NCI-H2227 (cell line): ENCODE measurements at regions not wholly inside any gene's neighbourhood (a gene's known extent, or its start where the extent isn't known, plus 50 kb on each side); places are given as distances from the start of the nearest gene placed in this dataset.
"Not testable (repeated sequence)": the region's sequence is repeated elsewhere in the genome, so short reads cannot be mapped to it uniquely, and the experiment has no call there.

Experiments used
- DNase-seq: peaks from one replicate; lab custom pipeline; 2025; ENCODE audit not compliant: unreplicated experiment; lab: John Stamatoyannopoulos, UW

DNA sequence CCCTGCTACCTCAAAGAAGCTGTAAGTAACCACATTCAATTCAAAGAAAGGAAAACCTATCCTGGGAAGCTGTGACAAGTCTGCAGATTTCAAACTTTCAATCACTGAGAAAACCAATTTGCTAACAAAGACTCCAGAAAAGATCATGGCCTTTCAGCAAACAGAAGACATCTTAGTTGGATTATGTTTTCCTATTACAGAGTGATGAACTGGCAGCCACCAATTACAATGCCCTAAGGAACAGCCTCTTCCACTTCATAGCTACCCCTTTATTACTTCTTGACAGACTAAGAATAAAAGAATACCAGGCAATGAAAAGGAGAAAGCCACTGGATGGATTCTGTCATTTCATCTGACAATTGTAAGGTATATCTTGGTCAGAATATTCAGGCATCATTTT lies 128.2 kb upstream of the RASEF start:
- DNase-seq: peak; percentile 27

- not testable (repeated sequence) for DNase-seq
Measured at GRCh38 chr9:83189026-83189425, 126.1 kb upstream of the RASEF start.

DNA sequence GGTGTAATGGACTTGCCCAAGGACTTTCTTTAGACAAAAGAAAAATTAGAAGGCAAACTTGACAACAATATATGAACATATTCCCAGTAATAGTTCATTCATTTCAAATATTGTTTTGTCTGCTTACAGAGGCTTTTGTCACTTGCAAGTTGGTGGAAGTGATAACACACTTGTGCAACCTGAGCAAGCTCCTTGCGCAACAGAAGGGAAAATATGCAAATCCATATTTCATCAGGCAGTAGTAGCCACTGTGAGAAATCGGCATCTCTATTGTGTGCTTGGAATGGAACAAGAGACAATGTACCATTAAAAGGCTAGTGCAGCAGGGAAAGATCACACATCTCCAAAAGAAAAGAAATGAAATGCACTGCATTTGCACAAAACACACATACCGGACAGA lies 125.3 kb upstream of the RASEF start:
- DNase-seq: no peak

GRCh38 chr9:83186155-83186737 lies 123.3 kb upstream of the RASEF start:
- no peak for DNase-seq

GRCh38 chr9:83185488-83186154 lies 122.7 kb upstream of the RASEF start:
- no peak for DNase-seq

GRCh38 chr9:83183621-83184020 lies 120.7 kb upstream of the RASEF start:
- DNase-seq: no peak

DNA sequence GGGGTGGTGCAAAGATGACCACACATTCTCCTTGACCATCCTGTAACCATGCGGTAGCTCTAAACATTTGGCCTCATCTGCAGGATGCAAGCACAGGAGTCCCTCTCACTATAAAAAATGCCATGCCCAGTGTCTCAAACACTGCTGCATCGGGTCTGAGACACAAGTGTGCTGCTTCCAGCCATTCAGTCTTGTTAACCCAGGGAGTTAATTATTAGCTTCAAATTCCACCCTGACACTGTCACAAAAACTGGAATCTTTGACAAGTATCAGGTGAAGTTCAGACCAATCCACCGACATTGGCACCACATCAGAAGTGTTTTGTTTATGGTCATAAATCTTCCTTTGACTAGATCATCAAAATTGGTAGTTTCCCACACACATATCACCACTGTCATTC lies 119.1 kb upstream of the RASEF start:
- DNase-seq: no peak

DNA sequence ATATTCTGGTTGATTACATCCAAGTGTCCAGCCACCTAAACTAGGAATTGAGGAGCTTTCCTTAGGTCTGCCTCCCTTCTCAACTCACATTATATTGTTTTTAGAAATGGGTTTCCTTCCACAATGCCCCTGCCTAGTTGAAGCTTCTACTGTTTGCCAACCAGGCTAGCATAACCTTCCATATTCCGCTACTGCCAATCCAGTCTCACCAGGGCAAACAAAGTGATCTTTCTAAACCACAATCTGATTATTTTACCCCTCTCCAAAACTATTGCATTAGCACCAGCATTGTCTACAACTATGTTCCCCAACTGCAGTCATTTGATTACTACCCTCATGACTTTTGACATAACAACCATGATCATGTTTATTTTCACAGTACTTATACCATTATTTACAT lies 115.8 kb upstream of the RASEF start:
- no peak for DNase-seq

- no peak for DNase-seq
Measured at GRCh38 chr9:83177747-83178146, 114.8 kb upstream of the RASEF start.

DNA sequence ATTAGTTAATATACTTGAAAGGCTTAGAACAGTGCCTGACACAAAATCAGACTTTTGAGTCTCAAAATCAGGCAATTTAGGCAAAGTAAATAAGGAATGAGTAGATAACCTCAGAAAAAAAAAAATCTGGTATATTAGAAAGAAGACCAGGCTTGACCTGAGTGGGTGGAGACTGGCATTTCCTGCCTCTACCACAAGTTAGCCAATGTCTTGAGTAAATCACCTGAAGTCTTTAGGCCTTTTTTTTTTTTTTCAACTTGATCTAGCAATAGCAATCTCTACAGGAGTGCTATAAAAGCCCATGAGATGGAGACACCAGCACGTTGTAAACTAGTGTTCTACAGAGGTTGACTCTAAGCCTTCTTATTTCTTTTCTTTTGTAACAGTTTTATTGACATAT lies 104.2 kb upstream of the RASEF start:
- DNase-seq: no peak

- DNase-seq: peak; percentile 12
Measured at GRCh38 chr9:83166372-83166771, 103.4 kb upstream of the RASEF start.

DNA sequence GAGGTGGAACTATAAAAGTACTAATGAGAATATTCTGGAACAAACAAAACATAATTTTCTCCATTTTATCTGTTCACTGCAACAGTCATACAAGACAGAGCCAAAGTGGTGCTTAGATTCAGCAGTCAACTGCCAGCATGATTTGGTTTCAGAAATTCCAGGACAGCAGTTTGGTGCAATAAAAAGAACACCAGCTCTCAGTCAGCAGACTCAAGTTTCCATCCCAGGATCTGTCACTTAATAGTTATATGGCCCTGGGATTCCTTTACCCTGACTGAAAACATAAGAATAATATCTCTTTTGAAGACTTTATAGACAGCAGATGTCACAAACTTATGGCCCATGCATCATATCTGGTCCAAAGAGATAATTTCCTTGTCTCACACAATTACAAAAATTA lies 92.8 kb upstream of the RASEF start:
- DNase-seq: no peak

DNA sequence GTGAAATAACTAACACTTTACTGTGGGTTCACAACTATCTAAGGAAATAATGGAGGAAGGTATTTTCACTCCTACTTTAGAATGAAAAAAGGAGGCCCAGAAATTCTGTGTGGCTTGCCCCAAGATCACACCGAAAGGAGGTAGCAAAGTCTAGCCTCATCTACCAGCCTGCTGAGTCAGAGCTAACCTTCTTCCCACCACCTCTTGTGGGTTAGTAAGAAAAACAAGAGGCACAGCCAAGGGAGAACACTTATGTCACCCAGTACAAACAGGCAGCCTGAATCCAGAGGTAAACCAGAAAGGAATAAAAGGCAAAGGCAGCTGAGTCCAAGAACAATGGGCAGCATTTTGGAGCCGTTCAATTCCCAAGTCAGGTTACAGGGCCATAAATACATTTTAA lies 91.9 kb upstream of the RASEF start:
- DNase-seq: no peak

DNA sequence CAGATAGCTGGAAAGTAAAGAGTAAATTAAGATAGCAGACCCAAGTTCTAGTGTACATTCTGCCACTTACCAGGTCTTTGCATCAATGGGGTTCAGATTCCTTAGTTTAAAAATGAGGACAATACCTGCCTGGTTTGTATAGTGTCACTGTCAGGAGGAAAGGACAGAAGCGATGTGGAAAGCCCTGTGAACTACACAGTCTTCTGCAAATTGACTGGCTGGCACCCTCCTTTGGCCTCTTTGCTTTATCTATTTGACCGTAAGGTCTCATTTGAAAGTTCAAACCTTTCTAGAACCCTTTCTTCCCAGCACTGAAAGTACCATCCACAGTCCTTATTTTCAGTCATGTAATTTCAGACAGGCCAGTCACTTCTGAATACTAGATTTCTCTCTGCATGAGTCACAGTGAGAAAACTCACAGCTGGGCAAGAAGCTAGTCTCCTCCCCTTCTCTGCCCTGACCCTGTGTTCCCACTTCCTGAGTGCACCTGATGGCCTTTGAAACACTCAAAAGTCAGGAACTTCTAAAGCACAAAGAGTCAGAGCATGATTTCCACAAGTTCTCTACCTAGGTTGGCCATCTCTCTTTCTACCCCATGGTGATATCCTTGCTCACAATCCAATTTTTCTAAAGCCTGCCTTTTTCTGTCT lies 91.3 kb upstream of the RASEF start:
- no peak for DNase-seq

DNA sequence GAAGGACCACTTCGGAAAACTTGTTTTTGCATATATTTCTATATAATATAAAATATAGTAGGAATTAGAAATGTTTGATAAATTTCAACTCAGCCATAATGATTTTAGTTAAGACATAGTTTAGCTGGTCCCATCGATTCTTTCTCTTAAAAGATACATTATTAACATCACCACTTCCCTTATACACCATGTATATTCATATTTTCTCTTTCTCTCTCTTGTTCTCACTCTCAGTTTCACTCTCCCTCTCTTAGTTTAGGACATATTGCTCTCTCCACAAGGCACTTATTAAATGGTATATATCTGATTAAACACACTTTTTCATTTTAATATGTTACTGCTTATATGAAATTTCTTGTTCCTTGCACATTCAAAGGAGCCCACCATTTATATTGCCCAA lies 90.1 kb upstream of the RASEF start:
- no peak for DNase-seq

DNA sequence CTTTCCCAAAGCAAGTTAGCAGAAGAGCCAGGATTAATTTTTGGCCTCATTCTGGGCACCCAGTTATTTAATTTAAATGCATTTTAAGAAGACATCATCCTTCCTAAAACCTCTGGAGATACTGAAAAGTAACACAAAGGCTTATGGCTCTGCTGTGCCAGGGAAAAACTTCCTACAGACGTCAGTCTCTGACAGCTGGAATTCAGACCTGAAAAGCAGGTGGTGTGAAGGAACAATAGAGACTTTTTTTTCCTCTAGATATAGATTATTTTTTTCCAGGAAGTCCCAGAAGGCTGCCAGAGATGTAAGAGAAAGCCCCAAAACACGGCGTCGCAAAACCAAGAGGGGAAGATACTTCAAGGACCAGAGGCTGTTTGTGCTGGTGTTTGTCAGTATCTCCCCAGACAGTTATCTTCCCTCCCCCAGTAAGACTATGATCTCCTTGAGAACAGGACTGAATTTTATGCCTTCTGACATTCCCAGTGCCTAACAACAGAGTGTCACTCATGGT lies 88.7 kb upstream of the RASEF start:
- no peak for DNase-seq

- DNase-seq: no peak
Measured at GRCh38 chr9:83147315-83148149, 84.6 kb upstream of the RASEF start.

GRCh38 chr9:83146325-83146724 lies 83.4 kb upstream of the RASEF start:
- no peak for DNase-seq

GRCh38 chr9:83144492-83144891 lies 81.5 kb upstream of the RASEF start:
- DNase-seq: no peak

- DNase-seq: no peak
Measured at GRCh38 chr9:83142389-83142788, 79.4 kb upstream of the RASEF start.

GRCh38 chr9:83141887-83142286 lies 78.9 kb upstream of the RASEF start:
- no peak for DNase-seq

GRCh38 chr9:83140061-83140460 lies 77.1 kb upstream of the RASEF start:
- DNase-seq: no peak
